Neuronal stem cell (in vitro differentiated cells): ENCODE measurements at regions not wholly inside any gene's neighbourhood (a gene's known extent, or its start where the extent isn't known, plus 50 kb on each side); places are given as distances from the start of the nearest gene placed in this dataset.

Experiments
- DNase-seq: peaks from one replicate; pipeline ENCODE4 v3.0.0-alpha.2; 2013; ENCODE audit warnings: low spot score
- H2AFZ ChIP-seq: one replicate; pipeline ENCODE4 v1.6.1; 2013; ENCODE audit warnings: mild to moderate bottlenecking, low read length, inconsistent platforms
- H2AK5ac ChIP-seq: 2 replicates; pipeline ENCODE4 v1.6.1; 2013; ENCODE audit warnings: low read depth, mild to moderate bottlenecking, inconsistent platforms, low read length, moderate library complexity, mixed read lengths
- H2BK120ac ChIP-seq: 2 replicates; pipeline ENCODE4 v1.6.1; 2013; ENCODE audit warnings: low read depth, mild to moderate bottlenecking, inconsistent platforms, low read length, moderate library complexity, mixed read lengths
- H2BK12ac ChIP-seq: one replicate; pipeline ENCODE4 v1.6.1; 2013; ENCODE audit warnings: low read length, inconsistent platforms
- H2BK15ac ChIP-seq: 2 replicates; pipeline ENCODE4 v1.6.1; 2013; ENCODE audit warnings: mild to moderate bottlenecking, low read length, inconsistent platforms, mixed read lengths
- H2BK5ac ChIP-seq: one replicate; pipeline ENCODE4 v1.6.1; 2013; ENCODE audit warnings: inconsistent platforms, mild to moderate bottlenecking, low read length, moderate library complexity
- H3K14ac ChIP-seq: one replicate; pipeline ENCODE4 v1.6.1; 2013; ENCODE audit warnings: low read length, inconsistent platforms
- H3K18ac ChIP-seq: 2 replicates; pipeline ENCODE4 v1.6.1; 2013; ENCODE audit warnings: low read length, inconsistent platforms
- H3K23ac ChIP-seq: 2 replicates; pipeline ENCODE4 v1.6.1; 2013; ENCODE audit warnings: low read depth, mild to moderate bottlenecking, mixed read lengths, low read length, inconsistent platforms; ENCODE audit not compliant: poor library complexity
- H3K27ac ChIP-seq: replicated peaks from 3 replicates; pipeline ENCODE4 v1.5.1; 2013; ENCODE audit warnings: low read length, inconsistent platforms
- H3K27me3 ChIP-seq, 3 experiments: 2 replicates each; pipeline ENCODE4 v1.6.1; 2013; ENCODE audit warnings: low read length in 3 of 3, mild to moderate bottlenecking in 2 of 3, inconsistent platforms in 1 of 3, low read depth in 1 of 3, mixed read lengths in 1 of 3, moderate library complexity in 1 of 3; ENCODE audit not compliant: control insufficient read depth in 3 of 3, insufficient read depth in 3 of 3
- H3K36me3 ChIP-seq, 2 donors: replicated peaks in 1 of 2; 2 replicates each; pipeline ENCODE4 v1.6.1; 2013; ENCODE audit warnings: low read length in 2 of 2; ENCODE audit not compliant: control insufficient read depth in 2 of 2, insufficient read depth in 2 of 2
- H3K4ac ChIP-seq: 2 replicates; pipeline ENCODE4 v1.6.1; 2013; ENCODE audit warnings: inconsistent platforms, mild to moderate bottlenecking, low read length, moderate library complexity
- H3K4me1 ChIP-seq, 2 donors: 1 replicate in 1 of 2; 2 replicates in 1 of 2; pipeline ENCODE4 v1.6.1; 2013; ENCODE audit warnings: low read length in 2 of 2, low read depth in 1 of 2; ENCODE audit not compliant: control insufficient read depth in 2 of 2, insufficient read depth in 1 of 2
- H3K4me2 ChIP-seq: one replicate; pipeline ENCODE4 v1.6.1; 2013; ENCODE audit warnings: mild to moderate bottlenecking, low read length, inconsistent platforms; ENCODE audit not compliant: insufficient read depth, poor library complexity, severe bottlenecking
- H3K4me3 ChIP-seq, 2 donors: 2 replicates each; pipeline ENCODE4 v1.5.1; 2013; ENCODE audit warnings: low read length in 2 of 2, mild to moderate bottlenecking in 2 of 2, inconsistent platforms in 1 of 2, moderate library complexity in 1 of 2
- H3K79me1 ChIP-seq: one replicate; pipeline ENCODE4 v1.6.1; 2013; ENCODE audit warnings: low read depth, mild to moderate bottlenecking, inconsistent platforms, low read length, moderate library complexity
- H3K9ac ChIP-seq: one replicate; pipeline ENCODE4 v1.6.1; 2013; ENCODE audit warnings: mild to moderate bottlenecking, low read depth, low read length, inconsistent platforms; ENCODE audit not compliant: poor library complexity
- H3K9me3 ChIP-seq, 2 donors: replicated peaks in 1 of 2; 2 replicates each; pipeline versions ENCODE3 to v1.6.1; 2013; ENCODE audit warnings: low read length in 2 of 2, mild to moderate bottlenecking in 2 of 2, inconsistent platforms in 1 of 2, low read depth in 1 of 2, mixed read lengths in 1 of 2, moderate library complexity in 1 of 2; ENCODE audit not compliant: control insufficient read depth in 2 of 2, insufficient read depth in 1 of 2
- H4K8ac ChIP-seq: one replicate; pipeline ENCODE4 v1.6.1; 2013; ENCODE audit warnings: low read depth, mild to moderate bottlenecking, inconsistent platforms, low read length, moderate library complexity
- H4K91ac ChIP-seq: one replicate; pipeline ENCODE4 v1.6.1; 2013; ENCODE audit warnings: low read length, low read depth, mild to moderate bottlenecking, inconsistent platforms; ENCODE audit not compliant: poor library complexity
- WGBS, 2 donors: extraction: QIAGEN DNeasy Blood & Tissue Kit; methylation state at CpG; one replicate each; pipeline ENCODE4 v1.1.7; 2013; ENCODE audit warnings: missing lambda C conversion rate in 2 of 2, mixed read lengths in 1 of 2; ENCODE audit not compliant: insufficient read length in 2 of 2, insufficient replicate concordance in 1 of 2; ENCODE audit errors: extremely low coverage in 2 of 2; 5-methylcytosine and 5-hydroxymethylcytosine counted together

DNA sequence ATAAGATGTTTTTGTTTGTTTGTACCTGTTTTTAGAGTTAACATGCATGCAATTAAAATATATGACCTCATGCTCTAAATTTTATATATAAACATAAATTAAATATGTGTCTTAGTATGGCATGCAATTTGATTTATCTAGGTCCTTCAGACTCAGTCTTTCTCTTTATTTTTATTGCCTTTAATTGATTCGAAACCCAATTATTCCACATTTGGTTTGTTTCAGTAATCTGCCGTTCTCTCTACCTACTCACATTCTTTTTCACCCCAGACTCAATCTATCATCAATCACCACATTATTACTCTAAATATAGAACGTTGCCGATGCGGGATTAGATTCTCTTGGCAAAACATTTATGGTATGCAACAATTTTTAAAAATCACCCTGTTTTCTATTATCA is 1492.8 kb downstream of the RAPGEF2 start:
- no peak overlapping the region for H2BK15ac ChIP-seq
- H4K91ac ChIP-seq: no peak overlapping the region
- H3K9ac ChIP-seq: no peak overlapping the region
- peaks cover 6 to 25% of the 10 kb centered on the region in 2 donors for H3K4me1 ChIP-seq
- H3K23ac ChIP-seq: no peak overlapping the region
- H2BK12ac ChIP-seq: no peak overlapping the region
- no peak overlapping the region for H3K18ac ChIP-seq
- no peaks in the 10 kb centered on the region for H3K9me3 ChIP-seq
- 100% methylated on average over 1 of the region's 5 CpGs; no CpG with 5 or more reads in 1 of the 2 donors for WGBS, 2 donors
- no peak overlapping the region for H3K27ac ChIP-seq
- no peak overlapping the region for H3K4ac ChIP-seq
- no peak overlapping the region for H2BK120ac ChIP-seq
- no peaks in the 10 kb centered on the region for H3K79me1 ChIP-seq
- H3K14ac ChIP-seq: no peak overlapping the region
- no peak overlapping the region for H2AFZ ChIP-seq
- no peaks in the 10 kb centered on the region for H3K27me3 ChIP-seq
- no peak overlapping the region for H2BK5ac ChIP-seq
- DNase-seq: no peak
- no peak overlapping the region for H3K4me2 ChIP-seq
- H3K4me3 ChIP-seq: no peak overlapping the region
- no peaks in the 10 kb centered on the region for H3K36me3 ChIP-seq
- no peak overlapping the region for H2AK5ac ChIP-seq
- H4K8ac ChIP-seq: no peak overlapping the region

DNA sequence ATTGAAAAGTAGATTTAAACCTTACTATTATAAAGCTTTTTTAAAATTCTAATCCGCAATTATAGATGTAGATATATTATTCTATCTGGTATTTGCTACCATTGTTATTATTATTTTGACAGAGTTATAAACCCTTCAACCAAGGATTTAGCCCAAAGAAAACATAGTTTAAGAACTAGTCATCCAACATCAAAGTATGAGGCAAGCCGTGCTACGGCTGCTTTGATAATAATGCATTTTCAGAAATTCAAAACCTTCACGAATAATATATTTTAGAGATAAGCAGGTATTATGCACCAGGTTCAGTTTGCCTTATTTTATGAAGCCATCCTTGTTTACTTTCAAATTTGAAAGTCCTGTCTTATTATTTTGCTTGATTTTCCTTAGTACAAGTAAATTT is 1501.7 kb downstream of the RAPGEF2 start:
- Histone ChIP-seq H2BK12ac (no peak overlapping the region), H3K27ac (no peak overlapping the region), H3K4me2 (no peak overlapping the region), H3K4me3 (no peak overlapping the region), H2BK120ac (no peak overlapping the region), H3K79me1 (no peaks in the 10 kb centered on the region), H3K4ac (no peak overlapping the region), H4K91ac (no peak overlapping the region), H3K23ac (no peak overlapping the region), H3K14ac (no peak overlapping the region), H2AFZ (no peak overlapping the region), H3K9ac (no peak overlapping the region), H2BK15ac (no peak overlapping the region), H3K18ac (no peak overlapping the region), H3K27me3 (no peaks in the 10 kb centered on the region), H3K9me3 (no peaks in the 10 kb centered on the region), H3K36me3 (no peaks in the 10 kb centered on the region), H2BK5ac (no peak overlapping the region), H4K8ac (no peak overlapping the region), H2AK5ac (no peak overlapping the region), H3K4me1 (no peaks in the 10 kb centered on the region)
- no CpG with 5 or more reads among the region's 4 CpGs for WGBS, 2 donors
- no peak for DNase-seq

DNA sequence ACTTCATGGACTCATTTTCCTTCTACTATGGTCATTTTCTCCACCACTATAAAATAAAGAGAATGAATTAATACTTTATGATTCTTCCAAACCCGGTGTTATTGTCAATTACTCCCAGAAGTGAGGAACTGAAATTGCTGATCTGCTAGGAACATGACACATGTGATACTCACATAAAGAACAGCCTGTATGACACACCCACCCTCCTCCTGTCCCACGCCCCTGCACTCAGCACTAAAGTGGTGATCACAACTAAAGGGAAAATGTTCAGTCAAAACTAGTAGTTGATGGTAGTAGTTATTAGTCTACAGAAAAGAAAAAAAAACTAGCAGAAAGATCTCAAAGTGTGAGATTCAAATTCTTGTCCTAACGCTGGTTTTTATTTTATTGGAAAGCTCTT is 1508.3 kb downstream of the RAPGEF2 start:
- Histone ChIP-seq H2AK5ac (no peak overlapping the region), H3K4me3 (no peak overlapping the region), H3K79me1 (no peaks in the 10 kb centered on the region), H2BK120ac (no peak overlapping the region), H2BK5ac (no peak overlapping the region), H3K27me3 (no peaks in the 10 kb centered on the region), H3K4ac (no peak overlapping the region), H2BK15ac (no peak overlapping the region), H4K8ac (no peak overlapping the region), H3K18ac (no peak overlapping the region), H3K9ac (no peak overlapping the region), H3K9me3 (peaks cover 0 to 3% of the 10 kb centered on the region in 2 donors), H3K14ac (no peak overlapping the region), H3K27ac (no peak overlapping the region), H2BK12ac (no peak overlapping the region), H2AFZ (no peak overlapping the region), H3K4me1 (peaks cover 0 to 4% of the 10 kb centered on the region in 2 donors), H3K4me2 (no peak overlapping the region), H3K23ac (no peak overlapping the region), H3K36me3 (no peaks in the 10 kb centered on the region), H4K91ac (no peak overlapping the region)
- DNase-seq: no peak
- no CpG with 5 or more reads among the region's 3 CpGs for WGBS, 2 donors

DNA sequence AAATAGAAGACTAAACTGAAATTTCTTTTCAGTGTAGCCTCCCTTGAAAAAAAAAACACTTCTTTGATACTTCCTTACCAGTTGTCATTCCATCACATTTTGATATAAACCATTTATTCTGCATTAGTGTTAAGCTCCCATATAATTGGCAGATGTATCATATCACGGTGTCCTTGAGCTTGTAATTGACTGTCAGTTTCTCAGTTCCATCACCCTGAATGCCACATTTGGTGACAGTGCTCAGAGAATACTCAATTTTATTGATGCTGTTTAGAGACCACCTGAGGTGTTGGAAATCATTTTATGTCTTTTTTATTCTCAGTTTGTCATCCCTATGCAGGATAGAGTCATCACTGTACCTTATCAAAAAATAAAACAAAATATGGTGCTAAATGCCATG is 1528.2 kb downstream of the RAPGEF2 start:
- Histone ChIP-seq H3K4me1 (peaks cover 0 to 5% of the 10 kb centered on the region in 2 donors), H2BK15ac (no peak overlapping the region), H2BK120ac (no peak overlapping the region), H4K91ac (no peak overlapping the region), H3K27ac (no peak overlapping the region), H3K23ac (no peak overlapping the region), H2BK5ac (no peak overlapping the region), H3K18ac (no peak overlapping the region), H3K4me3 (no peak overlapping the region), H3K14ac (no peak overlapping the region), H3K9me3 (no peaks in the 10 kb centered on the region), H4K8ac (no peak overlapping the region), H2AK5ac (no peak overlapping the region), H3K79me1 (no peaks in the 10 kb centered on the region), H3K27me3 (no peaks in the 10 kb centered on the region), H2AFZ (no peak overlapping the region), H3K9ac (no peak overlapping the region), H3K4ac (no peak overlapping the region), H2BK12ac (no peak overlapping the region), H3K36me3 (no peaks in the 10 kb centered on the region), H3K4me2 (no peak overlapping the region)
- WGBS, 2 donors: no CpG with 5 or more reads among the region's 1 CpG
- no peak for DNase-seq
